RWPE2 (cell line): ENCODE measurements at regions not wholly inside any gene's neighbourhood (a gene's known extent, or its start where the extent isn't known, plus 50 kb on each side); places are given as distances from the start of the nearest gene placed in this dataset.
"Not testable (repeated sequence)": the region's sequence is repeated elsewhere in the genome, so short reads cannot be mapped to it uniquely, and the experiment has no call there.

Experiments used
- ATAC-seq: fragments of 200-7000 bp; cut with Tn5 transposase; 3 replicates; pipeline ENCODE4 v1.9.1; 2021; ENCODE audit warnings: low read depth
- DNase-seq: peaks from one replicate; pipeline ENCODE4 v3.0.0-alpha.2; 2020; ENCODE audit warnings: low spot score
- H3K27ac ChIP-seq: fragments of 450-650 bp; 2 replicates; pipeline ENCODE4 v1.5.1; 2017; ENCODE audit warnings: mild to moderate bottlenecking; ENCODE audit not compliant: poor library complexity, severe bottlenecking
- H3K27me3 ChIP-seq: fragments of 250-450 bp; sonication (Bioruptor Pico); 2 replicates; pipeline ENCODE4 v1.5.1; 2021; ENCODE audit warnings: mild to moderate bottlenecking, moderate library complexity; ENCODE audit not compliant: insufficient read depth, poor library complexity, severe bottlenecking
- H3K36me3 ChIP-seq: fragments of 250-450 bp; sonication (Bioruptor Pico); 2 replicates; pipeline ENCODE4 v1.5.1; 2020; ENCODE audit warnings: low read depth, mild to moderate bottlenecking, moderate library complexity
- H3K4me1 ChIP-seq: fragments of 250-450 bp; sonication (Bioruptor Pico); 2 replicates; pipeline ENCODE4 v1.5.1; 2021; ENCODE audit warnings: mild to moderate bottlenecking, moderate library complexity; ENCODE audit not compliant: insufficient read depth, poor library complexity, severe bottlenecking
- H3K4me3 ChIP-seq: fragments of 250-450 bp; sonication (Bioruptor Pico); 2 replicates; pipeline ENCODE4 v1.5.1; 2021; ENCODE audit warnings: mild to moderate bottlenecking, moderate library complexity; ENCODE audit not compliant: severe bottlenecking
- H3K9me3 ChIP-seq: fragments of 250-450 bp; sonication (Bioruptor Pico); 2 replicates; pipeline ENCODE4 v1.5.1; 2021; ENCODE audit warnings: mild to moderate bottlenecking, moderate library complexity; ENCODE audit not compliant: severe bottlenecking
- TF ChIP-seq, protein P1 (sequence below): fragments of 450-650 bp; IDR thresholded peaks from one replicate; pipeline ENCODE4 v1.5.1; 2017; ENCODE audit warnings: mild to moderate bottlenecking, moderate library complexity; ENCODE audit not compliant: poor library complexity, severe bottlenecking

- no peak for ATAC-seq
- TF ChIP-seq, protein P1, sequence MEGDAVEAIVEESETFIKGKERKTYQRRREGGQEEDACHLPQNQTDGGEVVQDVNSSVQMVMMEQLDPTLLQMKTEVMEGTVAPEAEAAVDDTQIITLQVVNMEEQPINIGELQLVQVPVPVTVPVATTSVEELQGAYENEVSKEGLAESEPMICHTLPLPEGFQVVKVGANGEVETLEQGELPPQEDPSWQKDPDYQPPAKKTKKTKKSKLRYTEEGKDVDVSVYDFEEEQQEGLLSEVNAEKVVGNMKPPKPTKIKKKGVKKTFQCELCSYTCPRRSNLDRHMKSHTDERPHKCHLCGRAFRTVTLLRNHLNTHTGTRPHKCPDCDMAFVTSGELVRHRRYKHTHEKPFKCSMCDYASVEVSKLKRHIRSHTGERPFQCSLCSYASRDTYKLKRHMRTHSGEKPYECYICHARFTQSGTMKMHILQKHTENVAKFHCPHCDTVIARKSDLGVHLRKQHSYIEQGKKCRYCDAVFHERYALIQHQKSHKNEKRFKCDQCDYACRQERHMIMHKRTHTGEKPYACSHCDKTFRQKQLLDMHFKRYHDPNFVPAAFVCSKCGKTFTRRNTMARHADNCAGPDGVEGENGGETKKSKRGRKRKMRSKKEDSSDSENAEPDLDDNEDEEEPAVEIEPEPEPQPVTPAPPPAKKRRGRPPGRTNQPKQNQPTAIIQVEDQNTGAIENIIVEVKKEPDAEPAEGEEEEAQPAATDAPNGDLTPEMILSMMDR = no peak
Measured at GRCh38 chrX:115702982-115703381, 142.0 kb downstream of the PLS3 start.

DNA sequence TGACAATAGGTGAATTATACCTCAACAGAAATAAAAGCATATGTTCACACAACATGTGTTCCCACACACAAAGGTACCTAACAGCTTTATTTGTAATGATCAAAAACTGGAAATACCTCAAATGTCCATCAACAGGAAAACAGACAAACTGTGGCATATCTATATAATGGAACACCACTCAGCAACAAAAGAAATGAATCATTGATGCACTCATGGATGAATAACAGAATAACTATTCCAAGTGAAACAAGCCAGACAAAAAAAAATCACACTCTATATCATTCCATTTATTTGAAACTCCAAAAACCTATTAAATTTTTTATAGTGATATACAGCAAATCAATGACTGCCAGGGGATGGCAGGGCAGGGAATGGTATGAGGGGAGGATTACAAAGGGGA is 148.1 kb downstream of the PLS3 start:
- Histone ChIP-seq H3K9me3 (no peaks in the 10 kb centered on the region), H3K27me3 (no peaks in the 10 kb centered on the region), H3K27ac (no peak overlapping the region), H3K4me3 (no peak overlapping the region), H3K36me3 (no peaks in the 10 kb centered on the region), H3K4me1 (peaks cover 4% of the 10 kb centered on the region)
- DNase-seq = no peak
- ATAC-seq = peak; percentile 53; the same call in 1 of the 3 replicates
- TF ChIP-seq, protein P1 = no peak

More at GRCh38 chrX:115702982-115703381, 142.0 kb downstream of the PLS3 start:
- no peak overlapping the region for H3K27ac ChIP-seq
- no peak overlapping the region for H3K4me3 ChIP-seq
- H3K27me3 ChIP-seq = no peaks in the 10 kb centered on the region
- DNase-seq = no peak
- no peaks in the 10 kb centered on the region for H3K4me1 ChIP-seq
- H3K9me3 ChIP-seq = no peaks in the 10 kb centered on the region
- no peaks in the 10 kb centered on the region for H3K36me3 ChIP-seq

DNA sequence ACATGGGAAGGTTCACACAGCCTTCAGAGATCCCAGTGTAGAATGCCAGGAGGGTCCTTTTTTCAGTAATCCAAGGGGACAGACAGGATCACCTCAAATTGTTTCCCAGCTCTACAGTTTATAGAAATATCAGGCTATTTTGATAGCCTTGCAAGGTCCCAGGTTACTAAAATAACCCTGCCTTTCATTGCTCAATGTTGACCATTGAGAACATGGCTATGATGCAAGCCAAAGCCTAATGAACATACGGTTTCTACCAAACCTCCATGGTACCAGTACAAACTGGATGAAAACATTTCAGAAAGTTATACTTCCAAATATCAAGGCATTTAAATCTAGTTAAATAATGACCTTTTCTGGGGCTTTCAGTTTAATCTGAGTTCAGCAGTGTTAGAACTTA is 151.5 kb downstream of the PLS3 start:
- no peak overlapping the region for H3K4me3 ChIP-seq
- no peaks in the 10 kb centered on the region for H3K9me3 ChIP-seq
- ATAC-seq = no peak
- H3K4me1 ChIP-seq = peaks cover 4% of the 10 kb centered on the region
- DNase-seq = no peak
- H3K27me3 ChIP-seq = no peaks in the 10 kb centered on the region
- no peaks in the 10 kb centered on the region for H3K36me3 ChIP-seq
- TF ChIP-seq, protein P1 = no peak
- H3K27ac ChIP-seq = no peak overlapping the region

DNA sequence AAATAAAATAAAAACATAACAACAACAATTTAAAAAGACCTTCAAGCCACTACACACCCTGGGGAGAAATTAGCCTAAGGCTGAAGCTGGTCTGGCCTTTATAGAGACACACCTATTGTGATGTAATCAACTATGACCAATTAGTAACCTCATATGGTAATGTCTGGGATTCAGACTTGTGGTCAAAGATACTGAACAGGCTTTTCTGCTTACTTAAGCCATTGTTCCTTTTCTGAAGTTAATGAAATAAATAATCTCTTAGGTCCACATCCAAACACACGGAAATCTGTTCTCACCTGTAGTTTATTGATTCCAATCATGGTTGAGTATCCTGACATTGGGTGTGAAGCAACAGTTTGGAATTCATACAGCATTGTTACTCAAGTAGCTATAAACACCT is 152.5 kb downstream of the PLS3 start:
- peaks cover 4% of the 10 kb centered on the region for H3K4me1 ChIP-seq
- no peaks in the 10 kb centered on the region for H3K9me3 ChIP-seq
- DNase-seq (no peak), ATAC-seq (peak; percentile 79)
- H3K27ac ChIP-seq = no peak overlapping the region
- H3K27me3 ChIP-seq = no peaks in the 10 kb centered on the region
- TF ChIP-seq, protein P1 = no peak
- H3K4me3 ChIP-seq = no peak overlapping the region
- no peaks in the 10 kb centered on the region for H3K36me3 ChIP-seq

DNA sequence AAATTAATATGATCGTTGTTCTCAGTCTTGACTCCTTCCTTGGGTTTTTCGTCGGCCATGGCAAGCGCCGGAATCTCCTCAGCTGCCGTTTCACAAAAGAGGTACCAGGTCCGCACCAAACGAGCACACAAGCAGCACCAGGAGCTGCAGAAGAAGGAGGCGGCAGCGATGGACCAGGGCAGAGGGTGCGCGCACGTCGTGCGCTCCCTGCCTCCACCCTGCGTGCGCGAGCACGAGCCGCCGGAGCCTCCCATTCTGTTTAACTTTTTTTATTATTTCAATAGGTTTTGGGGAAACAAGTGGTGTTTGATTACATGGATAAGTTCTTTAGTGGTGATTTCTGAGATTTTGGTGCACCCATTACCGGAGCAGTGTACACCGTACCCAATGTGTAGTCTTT is 158.2 kb downstream of the PLS3 start:
- ATAC-seq = no peak
- H3K4me3 ChIP-seq = no peak overlapping the region
- H3K27me3 ChIP-seq = no peaks in the 10 kb centered on the region
- TF ChIP-seq, protein P1 = no peak
- H3K36me3 ChIP-seq = no peaks in the 10 kb centered on the region
- H3K27ac ChIP-seq = no peak overlapping the region
- no peak for DNase-seq
- no peaks in the 10 kb centered on the region for H3K9me3 ChIP-seq
- H3K4me1 ChIP-seq = no peaks in the 10 kb centered on the region

GRCh38 chrX:115722724-115723433 is 161.9 kb downstream of the PLS3 start:
- ATAC-seq, H3K27me3 ChIP-seq, DNase-seq, H3K36me3 ChIP-seq, H3K27ac ChIP-seq, H3K4me1 ChIP-seq, H3K9me3 ChIP-seq, H3K4me3 ChIP-seq: not testable (repeated sequence)

- not testable (repeated sequence) for H3K36me3 ChIP-seq, H3K9me3 ChIP-seq, H3K4me3 ChIP-seq, H3K27me3 ChIP-seq, ATAC-seq, DNase-seq, H3K4me1 ChIP-seq, H3K27ac ChIP-seq
Measured at GRCh38 chrX:115725370-115725769, 164.4 kb downstream of the PLS3 start.
